Liver (tissue), 8 donors: ENCODE measurements at regions not wholly inside any gene's neighbourhood (a gene's known extent, or its start where the extent isn't known, plus 50 kb on each side); places are given as distances from the start of the nearest gene placed in this dataset.

ENCODE experiments used
- DNase-seq: peaks from one replicate; pipeline ENCODE4 v3.0.0-alpha.2; 2017; ENCODE audit warnings: low spot score
- H3K27ac ChIP-seq, 2 donors: one replicate each; pipeline ENCODE4 v1.7.0; 2013; ENCODE audit warnings: inconsistent platforms in 2 of 2, low read length in 2 of 2, control low read depth in 1 of 2, low read depth in 1 of 2, mild to moderate bottlenecking in 1 of 2
- H3K27me3 ChIP-seq, 4 donors: one replicate each; pipeline versions ENCODE4 v1.6.1 to v1.7.0; 2013; ENCODE audit warnings: low read length in 3 of 4, inconsistent platforms in 1 of 4, mild to moderate bottlenecking in 1 of 4, moderate library complexity in 1 of 4; ENCODE audit not compliant: control insufficient read depth in 4 of 4, insufficient read depth in 4 of 4
- H3K36me3 ChIP-seq, 4 donors: one replicate each; pipeline versions ENCODE4 v1.6.1 to v1.7.0; 2013; ENCODE audit warnings: low read length in 3 of 4, mild to moderate bottlenecking in 3 of 4, low read depth in 1 of 4, moderate library complexity in 1 of 4; ENCODE audit not compliant: control insufficient read depth in 4 of 4, insufficient read depth in 3 of 4
- H3K4me1 ChIP-seq, 4 donors: one replicate each; pipeline versions ENCODE4 v1.6.1 to v1.7.0; 2013; ENCODE audit warnings: low read length in 3 of 4, mild to moderate bottlenecking in 3 of 4, moderate library complexity in 1 of 4; ENCODE audit not compliant: control insufficient read depth in 4 of 4, insufficient read depth in 4 of 4
- H3K4me3 ChIP-seq, 3 donors: one replicate each; pipeline versions ENCODE4 v1.6.1 to v1.7.0; 2013; ENCODE audit warnings: low read length in 3 of 3, control low read depth in 1 of 3, low read depth in 1 of 3, mild to moderate bottlenecking in 1 of 3
- H3K9ac ChIP-seq, 2 donors: one replicate each; pipeline ENCODE4 v1.7.0; 2013; ENCODE audit warnings: low read length in 2 of 2, mild to moderate bottlenecking in 2 of 2, moderate library complexity in 2 of 2, control low read depth in 1 of 2, low read depth in 1 of 2
- H3K9me3 ChIP-seq, 4 donors: one replicate each; pipeline versions ENCODE4 v1.6.1 to v1.7.0; 2013; ENCODE audit warnings: low read length in 3 of 4; ENCODE audit not compliant: control insufficient read depth in 4 of 4
- CTCF ChIP-seq: fragments of 150-350 bp; IDR thresholded peaks from 2 replicates; pipeline ENCODE4 v1.5.1; 2017; ENCODE audit warnings: improper control_type of control experiment, low read depth, low read length; ENCODE audit not compliant: missing input control
- EGR1 ChIP-seq, 2 donors: IDR thresholded peaks; 2 replicates each; pipeline ENCODE4 v1.6.1; 2016 to 2018; ENCODE audit warnings: antibody characterized with exemption in 2 of 2, low read depth in 2 of 2
- FOXA1 ChIP-seq: IDR thresholded peaks from 2 replicates; pipeline ENCODE4 v1.6.1; 2016; ENCODE audit warnings: antibody characterized with exemption
- FOXA2 ChIP-seq: IDR thresholded peaks from 2 replicates; pipeline ENCODE4 v1.6.1; 2016; ENCODE audit warnings: antibody characterized with exemption
- GABPA ChIP-seq, 2 donors: IDR thresholded peaks in 1 of 2; conservative IDR thresholded peaks in 1 of 2; 2 replicates each; pipeline ENCODE4 v1.6.1; 2016; ENCODE audit warnings: antibody characterized with exemption in 2 of 2, mild to moderate bottlenecking in 1 of 2, moderate library complexity in 1 of 2
- HNF4A ChIP-seq, 2 donors: conservative IDR thresholded peaks; 2 replicates each; pipeline ENCODE4 v1.6.1; 2016; ENCODE audit warnings: antibody characterized with exemption in 2 of 2, mild to moderate bottlenecking in 2 of 2
- HNF4G ChIP-seq: IDR thresholded peaks from 2 replicates; pipeline ENCODE4 v1.6.1; 2016; ENCODE audit warnings: antibody characterized with exemption
- JUND ChIP-seq, 2 donors: IDR thresholded peaks; 2 replicates each; pipeline ENCODE4 v1.6.1; 2016; ENCODE audit warnings: antibody characterized with exemption in 2 of 2
- NR2F2 ChIP-seq: IDR thresholded peaks from 2 replicates; pipeline ENCODE4 v1.6.1; 2016; ENCODE audit warnings: antibody characterized with exemption
- RAD21 ChIP-seq, 2 donors: IDR thresholded peaks; 2 replicates each; pipeline ENCODE4 v1.6.1; 2016; ENCODE audit warnings: antibody characterized with exemption in 2 of 2, mild to moderate bottlenecking in 2 of 2
- SP1 ChIP-seq: IDR thresholded peaks from 2 replicates; pipeline ENCODE4 v1.6.1; 2018; ENCODE audit warnings: antibody characterized with exemption, mild to moderate bottlenecking
- TAF1 ChIP-seq: conservative IDR thresholded peaks from 2 replicates; pipeline ENCODE4 v1.6.1; 2016; ENCODE audit warnings: antibody characterized with exemption, mild to moderate bottlenecking
- YY1 ChIP-seq: IDR thresholded peaks from 2 replicates; pipeline ENCODE4 v1.6.1; 2016; ENCODE audit warnings: antibody characterized with exemption, mild to moderate bottlenecking
- WGBS: extraction: QIAGEN DNeasy Blood & Tissue Kit; methylation state at CpG from one replicate; pipeline ENCODE4 v1.1.7; 2013; 5-methylcytosine and 5-hydroxymethylcytosine counted together
- TF ChIP-seq, protein P1 (sequence below): IDR thresholded peaks from 2 replicates; pipeline ENCODE4 v1.6.1; 2016; ENCODE audit warnings: antibody characterized with exemption
- TF ChIP-seq, protein P2 (sequence below): IDR thresholded peaks from 2 replicates; pipeline ENCODE4 v1.6.1; 2016; ENCODE audit warnings: antibody characterized with exemption
- TF ChIP-seq, protein P3 (sequence below): IDR thresholded peaks from 2 replicates; pipeline ENCODE4 v1.6.1; 2016; ENCODE audit warnings: antibody characterized with exemption, mild to moderate bottlenecking
- donor health status: healthy.
- donor health status: healthy.
- donor health status: healthy.
- donor health status: healthy.
- donor health status: healthy.

DNA sequence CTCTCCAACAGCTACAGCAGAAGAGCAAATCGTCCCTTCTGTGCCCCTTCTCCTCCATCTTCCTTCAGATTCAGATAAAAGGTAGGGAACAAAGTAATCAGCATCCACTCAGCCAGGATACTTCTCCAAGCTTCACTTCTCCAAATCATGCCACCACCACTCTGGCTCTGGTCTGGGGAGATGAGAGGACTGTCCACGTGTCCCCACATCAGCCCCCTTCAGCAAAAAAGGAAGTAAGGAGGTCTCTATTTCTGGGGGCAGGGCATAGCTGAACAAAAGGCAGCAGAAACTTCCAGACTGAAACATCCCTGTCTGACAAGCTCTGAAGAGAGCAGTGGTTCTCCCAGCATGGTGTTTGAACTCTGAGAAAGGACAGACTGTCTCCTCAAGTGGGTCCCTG lies 116.9 kb downstream of the C5orf15 start:
- DNase-seq, result no peak
- H3K9ac ChIP-seq, result no peak overlapping the region
- no peaks in the 10 kb centered on the region for H3K9me3 ChIP-seq
- H3K36me3 ChIP-seq, result no peaks in the 10 kb centered on the region
- H3K4me1 ChIP-seq, result no peaks in the 10 kb centered on the region
- 64% methylated on average over 2 of the region's 2 CpGs for WGBS
- TF ChIP-seq JUND (IDR thresholded peaks at IDR 0.05), result no peak
- TF ChIP-seq SP1, result no peak
- no peak for TF ChIP-seq GABPA (IDR thresholded peaks at IDR 0.05 in 1 of 2, conservative IDR thresholded peaks at IDR 0.05 in 1 of 2)
- TF ChIP-seq FOXA2, result no peak
- TF ChIP-seq, protein P1, sequence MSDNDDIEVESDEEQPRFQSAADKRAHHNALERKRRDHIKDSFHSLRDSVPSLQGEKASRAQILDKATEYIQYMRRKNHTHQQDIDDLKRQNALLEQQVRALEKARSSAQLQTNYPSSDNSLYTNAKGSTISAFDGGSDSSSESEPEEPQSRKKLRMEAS, result no peak
- no peak for TF ChIP-seq YY1
- no peak overlapping the region for H3K4me3 ChIP-seq
- H3K27me3 ChIP-seq, result no peaks in the 10 kb centered on the region
- no peak overlapping the region for H3K27ac ChIP-seq

GRCh38 chr5:133850811-133851210 lies 117.6 kb downstream of the C5orf15 start:
- WGBS, result 85% methylated on average over 5 of the region's 5 CpGs
- H3K9me3 ChIP-seq, result no peaks in the 10 kb centered on the region
- H3K27me3 ChIP-seq, result no peaks in the 10 kb centered on the region

More at GRCh38 chr5:133850811-133851210, 117.6 kb downstream of the C5orf15 start:
- no peak for DNase-seq
- TF ChIP-seq RAD21 (IDR thresholded peaks at IDR 0.05) (no peak), YY1 (no peak), CTCF (no peak), HNF4A (conservative IDR thresholded peaks at IDR 0.05) (no peak), TAF1 (no peak), NR2F2 (no peak), FOXA2 (no peak), GABPA (IDR thresholded peaks at IDR 0.05 in 1 of 2, conservative IDR thresholded peaks at IDR 0.05 in 1 of 2) (no peak), HNF4G (no peak), FOXA1 (no peak), EGR1 (IDR thresholded peaks at IDR 0.05; ENCODE audit: low read depth in 2 of 2) (no peak), SP1 (no peak)
- TF ChIP-seq, protein P2, sequence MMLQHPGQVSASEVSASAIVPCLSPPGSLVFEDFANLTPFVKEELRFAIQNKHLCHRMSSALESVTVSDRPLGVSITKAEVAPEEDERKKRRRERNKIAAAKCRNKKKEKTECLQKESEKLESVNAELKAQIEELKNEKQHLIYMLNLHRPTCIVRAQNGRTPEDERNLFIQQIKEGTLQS, result no peak
- TF ChIP-seq, protein P3, sequence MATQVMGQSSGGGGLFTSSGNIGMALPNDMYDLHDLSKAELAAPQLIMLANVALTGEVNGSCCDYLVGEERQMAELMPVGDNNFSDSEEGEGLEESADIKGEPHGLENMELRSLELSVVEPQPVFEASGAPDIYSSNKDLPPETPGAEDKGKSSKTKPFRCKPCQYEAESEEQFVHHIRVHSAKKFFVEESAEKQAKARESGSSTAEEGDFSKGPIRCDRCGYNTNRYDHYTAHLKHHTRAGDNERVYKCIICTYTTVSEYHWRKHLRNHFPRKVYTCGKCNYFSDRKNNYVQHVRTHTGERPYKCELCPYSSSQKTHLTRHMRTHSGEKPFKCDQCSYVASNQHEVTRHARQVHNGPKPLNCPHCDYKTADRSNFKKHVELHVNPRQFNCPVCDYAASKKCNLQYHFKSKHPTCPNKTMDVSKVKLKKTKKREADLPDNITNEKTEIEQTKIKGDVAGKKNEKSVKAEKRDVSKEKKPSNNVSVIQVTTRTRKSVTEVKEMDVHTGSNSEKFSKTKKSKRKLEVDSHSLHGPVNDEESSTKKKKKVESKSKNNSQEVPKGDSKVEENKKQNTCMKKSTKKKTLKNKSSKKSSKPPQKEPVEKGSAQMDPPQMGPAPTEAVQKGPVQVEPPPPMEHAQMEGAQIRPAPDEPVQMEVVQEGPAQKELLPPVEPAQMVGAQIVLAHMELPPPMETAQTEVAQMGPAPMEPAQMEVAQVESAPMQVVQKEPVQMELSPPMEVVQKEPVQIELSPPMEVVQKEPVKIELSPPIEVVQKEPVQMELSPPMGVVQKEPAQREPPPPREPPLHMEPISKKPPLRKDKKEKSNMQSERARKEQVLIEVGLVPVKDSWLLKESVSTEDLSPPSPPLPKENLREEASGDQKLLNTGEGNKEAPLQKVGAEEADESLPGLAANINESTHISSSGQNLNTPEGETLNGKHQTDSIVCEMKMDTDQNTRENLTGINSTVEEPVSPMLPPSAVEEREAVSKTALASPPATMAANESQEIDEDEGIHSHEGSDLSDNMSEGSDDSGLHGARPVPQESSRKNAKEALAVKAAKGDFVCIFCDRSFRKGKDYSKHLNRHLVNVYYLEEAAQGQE, result no peak
- TF ChIP-seq, protein P1, result no peak
- no peaks in the 10 kb centered on the region for H3K36me3 ChIP-seq
- no peak overlapping the region for H3K9ac ChIP-seq
- no peaks in the 10 kb centered on the region for H3K4me1 ChIP-seq
- H3K4me3 ChIP-seq, result no peak overlapping the region
- H3K27ac ChIP-seq, result no peak overlapping the region
